Astrocyte of the cerebellum (primary cell): ENCODE measurements at regions not wholly inside any gene's neighbourhood (a gene's known extent, or its start where the extent isn't known, plus 50 kb on each side); places are given as distances from the start of the nearest gene placed in this dataset.

Experiments
- DNase-seq: peaks from one replicate; pipeline ENCODE4 v3.0.0-alpha.2; 2011; ENCODE audit warnings: low read depth
- H3K4me3 ChIP-seq: 2 replicates; pipeline ENCODE4 v1.5.1; 2011; ENCODE audit warnings: mild to moderate bottlenecking, low read depth, low read length, moderate library complexity
- in situ Hi-C: cut with HindIII; loops from 2 replicates; pipeline ENCODE4 v1.10.0; 2017; ENCODE audit warnings: low sequenced_read_pairs
- TF ChIP-seq, protein P1 (sequence below): IDR thresholded peaks from 2 replicates; pipeline ENCODE4 v1.5.1; 2012; ENCODE audit warnings: low read length, low read depth, moderate library complexity, mild to moderate bottlenecking; ENCODE audit errors: missing control alignments

DNA sequence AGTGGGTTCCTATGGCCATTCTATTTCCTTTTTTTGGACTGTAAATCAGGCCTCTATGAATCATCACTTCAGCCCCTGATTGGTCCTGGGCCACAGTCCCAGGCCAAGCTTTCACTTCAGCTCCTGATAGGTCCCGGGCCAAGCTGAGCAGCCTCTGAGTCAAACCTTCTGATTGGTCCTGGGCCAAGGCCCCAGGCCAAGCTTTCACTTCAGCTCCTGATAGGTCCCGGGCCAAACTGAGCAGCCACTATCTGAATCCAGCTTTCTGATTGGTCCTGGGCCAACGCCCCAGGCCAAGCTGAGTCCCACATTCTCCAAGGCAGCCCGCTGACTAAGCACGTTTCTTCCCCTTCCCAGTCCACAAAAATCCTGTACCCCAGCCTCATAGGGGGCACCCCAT, 1972.9 kb upstream of the ACO1 start:
- TF ChIP-seq, protein P1, sequence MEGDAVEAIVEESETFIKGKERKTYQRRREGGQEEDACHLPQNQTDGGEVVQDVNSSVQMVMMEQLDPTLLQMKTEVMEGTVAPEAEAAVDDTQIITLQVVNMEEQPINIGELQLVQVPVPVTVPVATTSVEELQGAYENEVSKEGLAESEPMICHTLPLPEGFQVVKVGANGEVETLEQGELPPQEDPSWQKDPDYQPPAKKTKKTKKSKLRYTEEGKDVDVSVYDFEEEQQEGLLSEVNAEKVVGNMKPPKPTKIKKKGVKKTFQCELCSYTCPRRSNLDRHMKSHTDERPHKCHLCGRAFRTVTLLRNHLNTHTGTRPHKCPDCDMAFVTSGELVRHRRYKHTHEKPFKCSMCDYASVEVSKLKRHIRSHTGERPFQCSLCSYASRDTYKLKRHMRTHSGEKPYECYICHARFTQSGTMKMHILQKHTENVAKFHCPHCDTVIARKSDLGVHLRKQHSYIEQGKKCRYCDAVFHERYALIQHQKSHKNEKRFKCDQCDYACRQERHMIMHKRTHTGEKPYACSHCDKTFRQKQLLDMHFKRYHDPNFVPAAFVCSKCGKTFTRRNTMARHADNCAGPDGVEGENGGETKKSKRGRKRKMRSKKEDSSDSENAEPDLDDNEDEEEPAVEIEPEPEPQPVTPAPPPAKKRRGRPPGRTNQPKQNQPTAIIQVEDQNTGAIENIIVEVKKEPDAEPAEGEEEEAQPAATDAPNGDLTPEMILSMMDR: no peak
- no peak overlapping the region for H3K4me3 ChIP-seq
- in situ Hi-C loops: no loop called here
- DNase-seq: no peak

DNA sequence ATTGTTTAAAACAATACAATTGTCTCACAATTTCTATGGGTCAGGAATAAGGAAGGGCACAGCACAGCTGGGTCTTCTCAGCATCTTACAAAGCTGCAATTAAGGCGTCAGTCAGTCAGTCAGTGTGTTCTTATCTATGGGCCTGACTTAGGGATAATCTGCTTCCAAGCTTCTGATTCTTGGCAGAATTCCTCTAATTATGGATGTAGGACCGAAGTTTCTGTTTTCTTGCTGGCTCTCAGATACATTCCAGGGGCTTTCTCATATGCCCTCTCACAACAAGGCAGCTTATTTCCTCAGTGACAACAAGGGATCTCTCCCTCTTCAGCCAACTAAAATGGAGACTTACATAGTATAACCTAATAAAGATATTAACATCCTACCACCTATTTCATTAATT, 1925.3 kb upstream of the ACO1 start:
- H3K4me3 ChIP-seq: no peak overlapping the region
- TF ChIP-seq, protein P1: no peak
- in situ Hi-C loops: no loop called here
- no peak for DNase-seq

DNA sequence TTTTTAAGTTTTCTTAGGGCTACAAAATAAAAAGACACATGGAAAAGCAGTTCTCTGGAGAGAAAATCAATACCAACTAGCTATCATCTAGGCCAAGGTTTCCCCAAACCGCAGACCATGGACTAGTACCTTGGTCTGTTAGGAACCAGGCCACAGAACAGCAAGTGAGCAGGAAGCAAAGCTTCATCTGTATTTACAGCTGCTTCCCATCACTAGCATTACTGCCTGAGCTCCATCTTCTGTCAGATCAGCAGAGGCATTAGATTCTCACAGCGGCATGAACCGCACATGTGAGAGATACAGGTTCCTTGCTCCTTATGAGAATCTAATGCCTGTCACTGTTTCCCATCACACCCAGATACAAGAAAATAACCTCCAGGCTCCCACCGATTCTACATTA, 1907.6 kb upstream of the ACO1 start:
- no peak for DNase-seq
- H3K4me3 ChIP-seq: no peak overlapping the region
- in situ Hi-C loops: no loop called here
- TF ChIP-seq, protein P1: no peak

DNA sequence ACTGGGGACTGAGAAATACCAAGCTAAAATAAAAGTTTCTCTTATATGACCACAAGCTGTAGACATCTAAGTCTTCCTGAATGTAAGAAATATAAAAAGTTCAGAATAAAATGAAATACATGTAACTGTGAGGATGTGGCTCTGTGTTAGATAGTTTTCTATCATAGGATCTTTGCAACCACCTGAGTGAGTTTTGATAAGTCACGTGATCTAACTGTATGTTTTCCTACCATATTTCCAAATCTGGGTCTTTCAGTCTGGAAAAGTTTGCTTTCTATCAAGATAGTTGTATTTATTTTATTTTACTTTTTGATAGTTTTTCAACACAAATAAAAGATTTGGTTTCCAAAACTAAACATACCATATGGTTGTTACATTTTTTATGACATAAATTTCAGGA, 1905.8 kb upstream of the ACO1 start:
- in situ Hi-C loops: no loop called here
- no peak overlapping the region for H3K4me3 ChIP-seq
- TF ChIP-seq, protein P1: no peak
- no peak for DNase-seq

DNA sequence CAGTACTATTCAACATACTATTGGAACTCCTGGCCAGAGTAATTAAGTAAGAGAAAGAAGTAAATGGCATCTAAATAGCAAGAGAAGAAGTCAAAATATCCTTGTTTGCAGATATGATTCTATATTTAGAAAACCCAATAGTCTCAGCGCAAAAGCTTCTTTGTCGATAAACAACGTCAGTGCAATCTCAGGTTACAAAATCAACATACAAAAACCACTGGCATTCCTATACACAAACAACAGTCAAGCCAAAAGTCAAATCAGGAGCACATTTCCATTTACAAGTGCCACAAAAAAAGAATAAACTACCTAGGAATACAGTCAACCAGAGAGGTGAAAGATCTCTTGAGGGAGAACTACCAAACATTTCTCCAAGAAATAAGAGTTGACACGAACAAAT, 1901.9 kb upstream of the ACO1 start:
- DNase-seq: no peak
- in situ Hi-C loops: no loop called here
- H3K4me3 ChIP-seq: no peak overlapping the region
- TF ChIP-seq, protein P1: no peak

DNA sequence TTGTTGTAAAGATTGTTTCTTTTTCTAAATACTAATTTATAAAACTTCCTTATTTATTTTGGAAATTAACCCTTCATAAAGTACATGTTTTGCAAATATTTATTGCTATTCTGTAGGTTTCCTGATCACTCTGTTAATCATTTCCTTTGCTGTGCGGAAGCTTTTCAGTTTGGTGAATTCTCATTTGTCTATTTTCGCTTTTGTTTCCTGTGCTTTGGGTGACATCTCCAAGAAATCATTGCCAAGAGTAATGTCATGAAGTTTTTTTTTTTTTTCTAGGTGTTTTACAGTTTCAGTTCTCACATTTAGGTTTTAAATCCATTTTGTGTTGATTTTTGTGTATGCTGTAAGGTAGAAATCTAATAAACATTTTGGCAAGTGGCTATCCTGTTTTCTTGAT, 1899.8 kb upstream of the ACO1 start:
- no peak for DNase-seq
- in situ Hi-C loops: no loop called here
- no peak overlapping the region for H3K4me3 ChIP-seq
- TF ChIP-seq, protein P1: no peak

DNA sequence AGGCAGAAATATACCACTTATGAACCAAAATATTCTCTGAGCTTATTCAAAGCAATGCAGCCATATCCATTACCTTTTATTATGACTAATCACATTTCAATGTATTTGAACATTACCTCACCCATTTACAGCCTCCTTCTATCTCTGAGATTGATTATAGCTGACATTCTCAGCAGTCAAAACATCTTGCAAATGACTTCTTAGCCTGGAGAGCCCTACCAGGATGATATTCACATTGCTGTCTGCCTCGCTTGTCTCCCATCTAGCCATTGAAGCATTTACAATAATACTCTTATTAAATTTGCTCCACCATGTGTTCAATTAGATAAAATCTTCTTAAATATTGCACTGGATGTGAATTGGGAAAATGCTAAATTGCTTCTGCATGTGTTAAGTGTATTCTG, 1879.9 kb upstream of the ACO1 start:
- TF ChIP-seq, protein P1: no peak
- no peak for DNase-seq
- in situ Hi-C loops: no loop called here
- no peak overlapping the region for H3K4me3 ChIP-seq
